ENCODE measurements at regions not wholly inside any gene's neighbourhood (a gene's known extent, or its start where the extent isn't known, plus 50 kb on each side); places are given as distances from the start of the nearest gene placed in this dataset.
"Not testable (repeated sequence)": the region's sequence is repeated elsewhere in the genome, so short reads cannot be mapped to it uniquely, and the experiment has no call there.

DNA sequence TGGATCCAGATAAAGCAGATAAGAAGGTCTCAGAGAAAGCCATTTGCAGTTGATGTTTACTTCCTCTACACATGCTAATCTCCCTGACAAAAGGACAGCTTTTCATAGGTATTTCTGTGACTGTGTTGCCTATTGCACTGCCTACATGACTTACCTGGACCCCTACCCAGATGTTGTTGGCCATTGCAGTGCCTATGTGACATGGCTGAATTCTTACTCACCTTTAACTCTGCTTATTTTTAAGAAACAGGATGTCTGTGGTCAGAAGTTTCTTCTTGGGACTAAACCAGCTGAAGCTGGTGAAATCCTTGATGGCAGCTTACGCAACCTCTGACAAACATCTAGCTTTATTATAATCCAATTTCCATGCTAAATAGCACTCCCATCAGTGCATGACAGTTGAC lies 50.7 kb downstream of the PPIAL4D start:
- H3K9me3 Mint-ChIP-seq, H3K27me3 Mint-ChIP-seq, H3K4me1 Mint-ChIP-seq, H3K36me3 Mint-ChIP-seq, H3K4me3 Mint-ChIP-seq: not testable (repeated sequence)
- H3K27ac Mint-ChIP-seq, result peak overlapping the region; percentile 77

DNA sequence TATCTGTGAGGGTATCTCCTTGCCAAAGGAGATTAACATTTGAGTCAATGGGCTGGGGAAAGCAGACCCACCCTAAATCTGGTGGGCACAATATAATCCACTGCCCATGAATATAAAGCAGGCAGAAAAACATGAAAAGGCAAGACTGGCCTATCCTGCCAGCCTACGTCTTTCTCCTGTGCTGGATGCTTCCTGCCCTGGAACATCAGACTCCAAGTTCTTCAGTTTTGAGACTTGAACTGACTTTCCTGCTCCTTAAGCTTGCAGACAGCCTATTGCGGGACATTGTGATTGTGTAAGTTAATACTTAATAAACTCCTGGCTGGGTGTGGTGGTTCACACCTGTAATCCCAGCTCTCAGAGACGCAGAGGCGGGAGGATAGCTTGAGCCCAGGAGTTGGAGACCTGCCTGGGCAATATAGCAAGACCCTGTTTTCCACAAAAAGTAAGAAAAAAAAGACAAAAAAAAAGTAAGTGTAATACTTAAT lies 52.4 kb downstream of the PPIAL4D start:
- not testable (repeated sequence) for H3K36me3 Mint-ChIP-seq, H3K9me3 Mint-ChIP-seq, H3K27me3 Mint-ChIP-seq, H3K4me1 Mint-ChIP-seq
- Mint-ChIP-seq H3K27ac (peak overlapping the region; percentile 65), H3K4me3 (peak overlapping the region; percentile 63)

- peak overlapping the region; percentile 65 for H3K27ac Mint-ChIP-seq
Measured at GRCh38 chr1:145188869-145189542, 53.0 kb downstream of the PPIAL4D start.

GRCh38 chr1:145182606-145183413 lies 59.2 kb downstream of the PPIAL4D start:
- H3K27me3 Mint-ChIP-seq, H3K27ac Mint-ChIP-seq, H3K36me3 Mint-ChIP-seq, H3K4me3 Mint-ChIP-seq, H3K4me1 Mint-ChIP-seq, H3K9me3 Mint-ChIP-seq: not testable (repeated sequence)

More at GRCh38 chr1:145188869-145189542, 53.0 kb downstream of the PPIAL4D start:
- H3K27me3 Mint-ChIP-seq, H3K9me3 Mint-ChIP-seq, H3K36me3 Mint-ChIP-seq, H3K4me1 Mint-ChIP-seq: not testable (repeated sequence)
- H3K4me3 Mint-ChIP-seq, result peak overlapping the region; percentile 63

DNA sequence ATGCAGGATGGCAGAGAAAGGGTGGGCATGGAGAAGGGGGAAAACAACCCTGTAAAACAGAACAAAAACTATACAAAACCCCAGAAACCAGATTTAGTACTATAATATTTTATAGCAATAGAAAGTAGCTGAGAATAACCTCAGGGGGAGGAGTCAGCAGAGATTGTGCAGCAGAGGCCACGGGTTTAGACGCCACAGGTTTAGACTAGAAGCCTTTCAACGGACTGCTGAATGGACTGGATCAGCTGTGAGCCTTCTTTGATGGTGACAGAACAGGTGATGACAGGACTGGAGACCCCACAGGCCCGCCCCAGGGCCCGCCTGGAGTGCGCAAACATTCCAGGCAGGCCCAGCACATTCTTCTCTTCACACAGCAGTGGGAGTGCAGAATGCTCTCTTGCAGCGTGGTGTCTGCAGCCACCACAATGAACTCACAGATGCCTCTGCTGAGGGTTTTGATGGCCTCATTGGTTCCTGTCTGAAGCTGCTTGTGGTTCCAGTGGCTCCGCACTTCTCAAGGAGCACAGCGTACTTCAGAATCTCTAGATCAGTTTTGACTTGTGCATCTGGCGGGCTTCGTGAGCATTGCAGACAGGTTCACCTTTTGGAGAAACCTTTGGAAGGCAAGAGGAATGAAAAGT lies 65.6 kb downstream of the PPIAL4D start:
- not testable (repeated sequence) for H3K4me3 Mint-ChIP-seq, H3K27me3 Mint-ChIP-seq, H3K9me3 Mint-ChIP-seq, H3K4me1 Mint-ChIP-seq, H3K27ac Mint-ChIP-seq, H3K36me3 Mint-ChIP-seq

DNA sequence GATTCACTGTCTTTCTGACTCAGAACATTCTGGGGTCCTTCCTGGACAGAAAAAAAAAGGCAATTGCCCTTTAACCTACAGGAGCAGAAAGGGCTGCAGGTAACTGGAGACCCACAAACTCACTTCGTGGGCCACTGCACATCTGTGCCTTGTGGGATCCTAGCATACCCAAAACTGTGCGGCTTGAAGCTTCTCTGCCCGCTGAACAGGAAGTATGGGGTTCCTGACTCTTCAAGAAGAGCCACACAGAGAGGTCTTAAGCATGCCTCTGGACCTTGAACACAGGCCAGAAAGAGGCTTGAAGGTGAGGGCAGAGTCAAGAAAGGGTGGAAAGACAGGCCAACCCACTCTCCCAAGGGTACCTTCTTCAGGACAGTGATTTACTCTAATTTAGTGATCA lies 67.6 kb downstream of the PPIAL4D start:
- not testable (repeated sequence) for H3K4me1 Mint-ChIP-seq, H3K36me3 Mint-ChIP-seq, H3K9me3 Mint-ChIP-seq, H3K27me3 Mint-ChIP-seq, H3K4me3 Mint-ChIP-seq
- peak overlapping the region; percentile 77 for H3K27ac Mint-ChIP-seq

- H3K9me3 Mint-ChIP-seq, H3K4me3 Mint-ChIP-seq, H3K36me3 Mint-ChIP-seq, H3K27me3 Mint-ChIP-seq, H3K27ac Mint-ChIP-seq, H3K4me1 Mint-ChIP-seq: not testable (repeated sequence)
Measured at GRCh38 chr1:145168220-145168848, 72.6 kb downstream of the FAM72D start.

DNA sequence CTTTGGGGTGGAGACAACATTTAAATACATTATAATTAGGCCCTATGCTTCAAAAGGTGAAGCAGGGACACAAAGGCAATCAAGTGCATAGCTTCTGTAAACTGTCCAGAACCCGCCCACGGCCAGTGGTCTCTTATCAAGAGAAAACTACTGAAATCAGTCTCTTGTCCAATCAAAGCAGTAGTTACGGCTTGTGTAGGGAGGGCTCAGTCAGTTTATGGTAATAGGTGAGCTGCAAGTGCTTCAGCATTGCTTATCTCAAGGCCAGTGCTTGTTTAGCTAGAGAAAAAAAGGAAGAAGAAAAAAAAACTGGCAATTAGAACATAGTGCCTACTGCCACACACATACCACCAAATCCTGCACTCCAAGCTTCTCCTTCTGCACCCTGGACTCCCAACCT lies 68.6 kb downstream of the FAM72D start:
- H3K4me1 Mint-ChIP-seq, H3K9me3 Mint-ChIP-seq, H3K27ac Mint-ChIP-seq, H3K27me3 Mint-ChIP-seq, H3K4me3 Mint-ChIP-seq, H3K36me3 Mint-ChIP-seq: not testable (repeated sequence)

Data from activated naive CD4-positive, alpha-beta T cell treated with anti-CD3 and anti-CD28 coated beads, Interleukin-2, amount 50 U/mL, for 24 hours (primary cell).